HL-60 (cell line): ENCODE measurements at regions not wholly inside any gene's neighbourhood (a gene's known extent, or its start where the extent isn't known, plus 50 kb on each side); places are given as distances from the start of the nearest gene placed in this dataset.

Source experiments
- DNase-seq, 2 experiments: peaks; one replicate each; pipeline ENCODE4 v3.0.0-alpha.2; 2010 to 2020; ENCODE audit warnings: low read depth in 1 of 2, low spot score in 1 of 2
- H3K27ac ChIP-seq: fragments of 250-450 bp; sonication (Bioruptor Pico); replicated peaks from 2 replicates; pipeline ENCODE4 v1.5.1; 2020; ENCODE audit warnings: mild to moderate bottlenecking, moderate library complexity
- H3K27me3 ChIP-seq: fragments of 250-450 bp; sonication (Bioruptor Pico); 2 replicates; pipeline ENCODE4 v1.5.1; 2021; ENCODE audit warnings: mild to moderate bottlenecking, moderate library complexity; ENCODE audit not compliant: insufficient read depth, poor library complexity, severe bottlenecking
- H3K4me3 ChIP-seq: replicated peaks from 2 replicates; pipeline ENCODE4 v1.5.1; 2011; ENCODE audit warnings: mild to moderate bottlenecking, control low read depth, low read length; ENCODE audit not compliant: insufficient read depth
- CTCF ChIP-seq: IDR thresholded peaks from one replicate; pipeline ENCODE4 v1.5.1; 2011; ENCODE audit warnings: low read length, control low read depth, inconsistent platforms; ENCODE audit not compliant: insufficient read depth
- GABPA ChIP-seq: IDR thresholded peaks from 2 replicates; pipeline ENCODE4 v1.6.1; 2012; ENCODE audit warnings: low read depth
- POLR2AphosphoS5 ChIP-seq: IDR thresholded peaks from 2 replicates; pipeline ENCODE4 v1.6.1; 2012; ENCODE audit warnings: low read depth
- REST ChIP-seq: IDR thresholded peaks from 2 replicates; pipeline ENCODE4 v1.6.1; 2012; ENCODE audit warnings: low read depth; ENCODE audit not compliant: insufficient replicate concordance
- SPI1 ChIP-seq: IDR thresholded peaks from 2 replicates; pipeline ENCODE4 v1.6.1; 2012; ENCODE audit warnings: low read depth, mild to moderate bottlenecking, borderline replicate concordance

- DNase-seq = peak in 1 of 2 experiments; percentile 16
- TF ChIP-seq CTCF (peak; percentile 23), GABPA (no peak)
- no peak overlapping the region for H3K4me3 ChIP-seq
- no peaks in the 10 kb centered on the region for H3K27me3 ChIP-seq
- no peak overlapping the region for H3K27ac ChIP-seq
These were observed 132.7 kb downstream of the ELAPOR2 start for GRCh38 chr7:86926732-86927131.

GRCh38 chr7:86925221-86925620 is 134.2 kb downstream of the ELAPOR2 start:
- H3K4me3 ChIP-seq = no peak overlapping the region
- H3K27ac ChIP-seq = no peak overlapping the region
- DNase-seq = no peak
- TF ChIP-seq SPI1 = no peak
- TF ChIP-seq POLR2AphosphoS5 = no peak
- TF ChIP-seq REST = no peak
- TF ChIP-seq CTCF = no peak
- no peak for TF ChIP-seq GABPA
- no peaks in the 10 kb centered on the region for H3K27me3 ChIP-seq

- TF ChIP-seq CTCF (no peak), REST (no peak), GABPA (no peak), POLR2AphosphoS5 (no peak), SPI1 (no peak)
- no peaks in the 10 kb centered on the region for H3K27me3 ChIP-seq
- DNase-seq = no peak
- no peak overlapping the region for H3K4me3 ChIP-seq
- no peak overlapping the region for H3K27ac ChIP-seq
These were observed 135.9 kb downstream of the ELAPOR2 start for GRCh38 chr7:86923527-86923926.

- Histone ChIP-seq H3K4me3 (no peak overlapping the region), H3K27me3 (no peaks in the 10 kb centered on the region), H3K27ac (no peak overlapping the region)
- no peak for TF ChIP-seq SPI1
- TF ChIP-seq POLR2AphosphoS5 = no peak
- TF ChIP-seq CTCF = no peak
- TF ChIP-seq REST = no peak
- TF ChIP-seq GABPA = no peak
- no peak for DNase-seq
These were observed 139.3 kb downstream of the ELAPOR2 start for GRCh38 chr7:86920154-86920553.
